ENCODE measurements at regions not wholly inside any gene's neighbourhood (a gene's known extent, or its start where the extent isn't known, plus 50 kb on each side); places are given as distances from the start of the nearest gene placed in this dataset.

DNA sequence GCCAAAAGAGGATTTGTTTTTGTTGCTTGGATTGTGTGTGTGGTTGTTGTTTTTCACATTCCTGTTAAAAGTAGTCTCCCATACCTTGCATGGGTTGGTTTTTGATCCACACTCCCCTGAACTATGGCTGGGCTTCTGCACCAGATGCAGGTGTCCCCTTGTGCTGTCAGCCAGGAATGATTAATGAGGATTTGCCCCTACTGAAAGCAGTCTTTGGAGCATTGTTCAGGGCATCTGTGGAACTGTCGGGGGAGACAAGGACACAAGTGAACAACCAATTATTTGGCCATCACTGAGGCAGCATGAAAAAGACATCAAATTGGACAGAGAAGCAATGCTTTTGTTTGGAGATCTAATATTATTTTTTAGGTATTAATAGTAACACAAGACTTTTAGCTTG, 373.2 kb upstream of the MMS22L start:
- POLR2A ChIA-PET (ENCODE audit: low non-redundant PET) = no interaction called here
- BruUV-seq (replicated peaks) = no TSS peak
- no peaks in the 10 kb centered on the region for H3K36me3 ChIP-seq (ENCODE audit: insufficient read depth, low read length, poor library complexity, severe bottlenecking)
- H3K4me3 ChIP-seq (ENCODE audit: low read depth, low read length, poor library complexity, severe bottlenecking) = no peak overlapping the region
- DNase-seq (ENCODE audit: low spot score) = no peak
- peak overlapping the region; percentile 55 for H3K27ac ChIP-seq (ENCODE audit: low read depth, low read length, poor library complexity, severe bottlenecking)
- intact Hi-C loops (cut with micrococcal nuclease; ENCODE audit: unreplicated experiment) = no loop called here
- peaks cover 9% of the 10 kb centered on the region for H3K9me3 ChIP-seq (ENCODE audit: low read depth, low read length, poor library complexity, severe bottlenecking)
- H3K27me3 ChIP-seq (replicated peaks; ENCODE audit: insufficient read depth, low read depth, low read length, poor library complexity) = no peaks in the 10 kb centered on the region
- TF ChIP-seq EZH2 (IDR thresholded peaks at IDR 0.05; ENCODE audit: borderline replicate concordance, low read depth, low read length, poor library complexity, severe bottlenecking) = no peak
- TF ChIP-seq, protein P1, sequence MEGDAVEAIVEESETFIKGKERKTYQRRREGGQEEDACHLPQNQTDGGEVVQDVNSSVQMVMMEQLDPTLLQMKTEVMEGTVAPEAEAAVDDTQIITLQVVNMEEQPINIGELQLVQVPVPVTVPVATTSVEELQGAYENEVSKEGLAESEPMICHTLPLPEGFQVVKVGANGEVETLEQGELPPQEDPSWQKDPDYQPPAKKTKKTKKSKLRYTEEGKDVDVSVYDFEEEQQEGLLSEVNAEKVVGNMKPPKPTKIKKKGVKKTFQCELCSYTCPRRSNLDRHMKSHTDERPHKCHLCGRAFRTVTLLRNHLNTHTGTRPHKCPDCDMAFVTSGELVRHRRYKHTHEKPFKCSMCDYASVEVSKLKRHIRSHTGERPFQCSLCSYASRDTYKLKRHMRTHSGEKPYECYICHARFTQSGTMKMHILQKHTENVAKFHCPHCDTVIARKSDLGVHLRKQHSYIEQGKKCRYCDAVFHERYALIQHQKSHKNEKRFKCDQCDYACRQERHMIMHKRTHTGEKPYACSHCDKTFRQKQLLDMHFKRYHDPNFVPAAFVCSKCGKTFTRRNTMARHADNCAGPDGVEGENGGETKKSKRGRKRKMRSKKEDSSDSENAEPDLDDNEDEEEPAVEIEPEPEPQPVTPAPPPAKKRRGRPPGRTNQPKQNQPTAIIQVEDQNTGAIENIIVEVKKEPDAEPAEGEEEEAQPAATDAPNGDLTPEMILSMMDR (conservative IDR thresholded peaks at IDR 0.05; ENCODE audit: low read depth, low read length) = no peak
- CTCF ChIA-PET = no interaction called here
- peaks cover 21% of the 10 kb centered on the region for H3K4me1 ChIP-seq (ENCODE audit: insufficient read depth, low read length, poor library complexity, severe bottlenecking)

DNA sequence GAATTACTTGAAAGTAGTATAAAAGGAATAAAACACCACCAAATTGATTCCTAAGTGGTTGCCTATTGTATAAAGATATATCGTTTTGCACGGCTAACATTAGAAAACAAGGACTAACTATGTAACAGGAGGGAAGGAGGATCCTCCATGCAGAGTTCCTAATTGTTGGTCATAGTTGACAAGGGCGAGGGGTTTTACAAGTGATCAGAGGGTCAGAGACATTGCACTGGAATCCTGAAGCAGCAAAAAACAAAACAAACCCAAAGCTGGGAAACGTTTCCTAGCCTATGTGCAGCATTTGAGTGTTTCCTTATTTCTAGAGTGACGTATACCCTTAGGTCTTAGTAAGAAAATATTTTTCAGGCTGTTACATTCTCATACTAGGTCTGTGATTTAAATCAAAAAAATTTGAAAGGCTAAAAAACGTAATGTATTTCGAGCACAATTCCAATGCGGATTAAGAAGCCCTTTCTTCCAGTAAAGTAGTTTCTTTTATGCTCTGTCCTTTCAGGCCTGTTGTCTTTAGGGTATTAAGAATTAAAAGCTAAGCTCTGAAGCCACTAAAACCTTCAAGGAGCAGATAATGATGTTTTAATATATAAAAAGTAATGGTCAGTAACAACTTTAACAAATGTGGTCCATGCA, 373.8 kb upstream of the MMS22L start:
- intact Hi-C loops (cut with micrococcal nuclease; ENCODE audit: unreplicated experiment) = no loop called here
- peak overlapping the region; percentile 55 for H3K27ac ChIP-seq (ENCODE audit: low read depth, low read length, poor library complexity, severe bottlenecking)
- H3K9me3 ChIP-seq (ENCODE audit: low read depth, low read length, poor library complexity, severe bottlenecking) = peaks cover 7% of the 10 kb centered on the region
- H3K4me1 ChIP-seq (ENCODE audit: insufficient read depth, low read length, poor library complexity, severe bottlenecking) = peaks cover 23% of the 10 kb centered on the region
- no TSS peak for BruUV-seq (replicated peaks)
- H3K4me3 ChIP-seq (ENCODE audit: low read depth, low read length, poor library complexity, severe bottlenecking) = no peak overlapping the region
- H3K36me3 ChIP-seq (ENCODE audit: insufficient read depth, low read length, poor library complexity, severe bottlenecking) = no peaks in the 10 kb centered on the region
- no peak for DNase-seq (ENCODE audit: low spot score)
- no peak for TF ChIP-seq EZH2 (IDR thresholded peaks at IDR 0.05; ENCODE audit: borderline replicate concordance, low read depth, low read length, poor library complexity, severe bottlenecking)
- TF ChIP-seq, protein P1 (conservative IDR thresholded peaks at IDR 0.05; ENCODE audit: low read depth, low read length) = no peak
- POLR2A ChIA-PET (ENCODE audit: low non-redundant PET) = no interaction called here
- CTCF ChIA-PET = no interaction called here
- no peaks in the 10 kb centered on the region for H3K27me3 ChIP-seq (replicated peaks; ENCODE audit: insufficient read depth, low read depth, low read length, poor library complexity)

DNA sequence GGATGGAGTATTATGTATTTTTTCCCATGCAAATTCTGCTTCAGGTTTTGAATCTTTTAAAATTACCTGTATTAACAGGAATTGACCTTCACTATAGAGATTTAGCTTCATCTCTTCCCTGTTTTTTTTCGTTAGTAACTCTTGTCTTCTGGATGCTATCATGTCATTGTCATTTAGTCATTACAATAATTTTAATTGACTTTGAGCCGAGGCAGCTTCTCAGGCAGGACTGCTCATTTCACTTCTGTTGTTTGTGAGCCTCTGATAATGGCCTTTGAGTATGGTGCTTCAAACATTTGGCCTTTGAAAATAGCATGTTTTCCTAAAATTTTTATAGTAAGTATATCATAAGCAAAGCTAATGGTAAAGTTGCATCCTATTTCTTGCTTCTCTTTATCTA, 375.1 kb upstream of the MMS22L start:
- intact Hi-C loops (cut with micrococcal nuclease; ENCODE audit: unreplicated experiment) = no loop called here
- Histone ChIP-seq H3K4me3 (ENCODE audit: low read depth, low read length, poor library complexity, severe bottlenecking) (no peak overlapping the region), H3K4me1 (ENCODE audit: insufficient read depth, low read length, poor library complexity, severe bottlenecking) (peaks cover 21% of the 10 kb centered on the region), H3K9me3 (ENCODE audit: low read depth, low read length, poor library complexity, severe bottlenecking) (peaks cover 4% of the 10 kb centered on the region), H3K27me3 (replicated peaks; ENCODE audit: insufficient read depth, low read depth, low read length, poor library complexity) (no peaks in the 10 kb centered on the region), H3K27ac (ENCODE audit: low read depth, low read length, poor library complexity, severe bottlenecking) (no peak overlapping the region), H3K36me3 (ENCODE audit: insufficient read depth, low read length, poor library complexity, severe bottlenecking) (no peaks in the 10 kb centered on the region)
- CTCF ChIA-PET = no interaction called here
- TF ChIP-seq, protein P1 (conservative IDR thresholded peaks at IDR 0.05; ENCODE audit: low read depth, low read length) = no peak
- no peak for TF ChIP-seq EZH2 (IDR thresholded peaks at IDR 0.05; ENCODE audit: borderline replicate concordance, low read depth, low read length, poor library complexity, severe bottlenecking)
- POLR2A ChIA-PET (ENCODE audit: low non-redundant PET) = no interaction called here
- no peak for DNase-seq (ENCODE audit: low spot score)
- no TSS peak for BruUV-seq (replicated peaks)
